ENCODE measurements at regions not wholly inside any gene's neighbourhood (a gene's known extent, or its start where the extent isn't known, plus 50 kb on each side); places are given as distances from the start of the nearest gene placed in this dataset.

DNA sequence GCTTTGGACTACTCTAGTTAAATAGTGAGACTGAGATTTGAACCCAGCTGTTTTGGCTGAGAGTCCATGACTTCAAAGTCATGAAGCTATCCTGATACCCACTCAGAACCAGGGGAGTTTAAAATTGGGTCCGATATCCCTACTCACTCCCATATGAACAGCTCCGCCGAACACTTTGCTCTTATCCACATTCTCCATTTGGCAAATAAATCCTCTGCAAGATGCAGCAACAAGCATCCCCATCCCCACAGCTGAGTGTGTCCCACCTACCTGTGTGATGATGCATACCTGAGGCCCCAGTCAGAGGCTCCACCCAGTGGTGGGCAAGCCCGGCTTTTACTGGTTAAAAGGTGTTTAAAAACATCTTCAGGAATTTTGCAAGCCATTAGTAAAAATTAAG, 108.3 kb upstream of the SLC24A3 start:
- TF ChIP-seq CTCF (IDR thresholded peaks at IDR 0.05; ENCODE audit: insufficient read depth, low read length, missing control alignments), result no peak
- DNase-seq (ENCODE audit: low read depth, low spot score), result no peak
- no peak overlapping the region for H3K4me3 ChIP-seq (ENCODE audit: low read depth, low read length)
- CTCF ChIA-PET, result no interaction called here
- POLR2A ChIA-PET, result no interaction called here

GRCh38 chr20:19108155-19108554, 104.3 kb upstream of the SLC24A3 start:
- POLR2A ChIA-PET, result no interaction called here
- no peak overlapping the region for H3K4me3 ChIP-seq (ENCODE audit: low read depth, low read length)
- no peak for DNase-seq (ENCODE audit: low read depth, low spot score)
- TF ChIP-seq CTCF (IDR thresholded peaks at IDR 0.05; ENCODE audit: insufficient read depth, low read length, missing control alignments), result no peak
- CTCF ChIA-PET, result no interaction called here

GRCh38 chr20:19110285-19110684, 102.2 kb upstream of the SLC24A3 start:
- H3K4me3 ChIP-seq (ENCODE audit: low read depth, low read length), result no peak overlapping the region
- ChIA-PET POLR2A (no interaction called here), CTCF (no interaction called here)
- DNase-seq (ENCODE audit: low read depth, low spot score), result no peak
- TF ChIP-seq CTCF (IDR thresholded peaks at IDR 0.05; ENCODE audit: insufficient read depth, low read length, missing control alignments), result no peak

DNA sequence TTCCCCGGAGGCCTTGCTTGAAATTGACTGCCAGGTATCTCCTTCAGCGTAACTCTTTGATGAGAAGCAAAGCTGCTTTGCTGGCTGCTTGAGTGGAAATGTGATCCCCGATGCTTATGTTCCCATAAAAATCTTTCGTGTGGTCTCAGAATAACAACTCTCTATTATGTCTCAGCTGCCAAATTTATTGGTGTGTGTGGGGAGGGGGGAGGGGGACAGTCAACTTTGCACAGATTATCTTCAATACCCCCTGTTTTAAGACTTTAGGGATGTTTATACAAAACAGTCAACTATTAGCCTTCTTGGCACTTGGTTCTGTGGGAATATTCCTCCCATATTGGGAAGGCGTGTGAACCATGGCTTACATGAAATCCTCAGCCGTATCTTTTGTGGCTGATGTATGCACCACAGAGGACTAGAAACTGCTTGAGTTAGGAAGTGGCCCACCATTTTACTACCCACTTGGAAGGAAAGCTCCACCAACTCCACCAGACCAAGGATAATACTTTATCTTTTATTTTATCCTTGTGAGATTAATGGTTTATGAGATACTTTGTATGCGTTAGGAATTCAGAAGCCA, 101.5 kb upstream of the SLC24A3 start:
- no peak for TF ChIP-seq CTCF (IDR thresholded peaks at IDR 0.05; ENCODE audit: insufficient read depth, low read length, missing control alignments)
- POLR2A ChIA-PET, result no interaction called here
- CTCF ChIA-PET, result no interaction called here

GRCh38 chr20:19112828-19113227, 99.6 kb upstream of the SLC24A3 start:
- ChIA-PET POLR2A (no interaction called here), CTCF (no interaction called here)
- TF ChIP-seq CTCF (IDR thresholded peaks at IDR 0.05; ENCODE audit: insufficient read depth, low read length, missing control alignments), result no peak
- DNase-seq (ENCODE audit: low read depth, low spot score), result no peak
- no peak overlapping the region for H3K4me3 ChIP-seq (ENCODE audit: low read depth, low read length)

More for the DNA sequence above, 101.5 kb upstream of the SLC24A3 start:
- no peak for DNase-seq (ENCODE audit: low read depth, low spot score)
- no peak overlapping the region for H3K4me3 ChIP-seq (ENCODE audit: low read depth, low read length)

DNA sequence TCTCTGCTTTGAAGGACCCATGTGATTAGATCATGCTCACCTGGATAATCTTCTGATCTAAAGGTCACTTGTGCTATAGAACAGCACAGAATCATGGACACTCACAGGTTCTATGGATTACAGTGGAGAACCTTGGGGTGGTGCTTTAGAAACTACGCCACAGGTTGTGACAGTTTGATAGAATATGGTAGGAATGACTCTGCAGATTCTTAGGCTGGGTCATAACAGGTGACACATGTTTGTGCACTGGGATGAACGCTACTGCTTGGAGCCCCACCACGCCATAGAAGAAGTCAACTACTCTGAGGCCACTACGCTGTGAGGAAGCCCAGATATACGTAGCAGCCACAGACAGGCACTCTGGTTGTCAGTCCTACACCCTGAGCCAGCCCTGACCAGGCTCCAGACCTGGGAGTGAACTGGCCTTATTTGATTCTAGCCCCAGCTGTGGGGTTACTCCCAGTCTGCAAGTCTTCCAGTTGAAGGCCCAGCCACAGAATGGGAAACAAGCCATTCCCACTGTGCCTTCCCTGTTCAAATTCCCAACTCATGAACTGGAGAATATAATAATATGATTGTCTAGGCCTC, 99.0 kb upstream of the SLC24A3 start:
- H3K4me3 ChIP-seq (ENCODE audit: low read depth, low read length), result no peak overlapping the region
- CTCF ChIA-PET, result no interaction called here
- TF ChIP-seq CTCF (IDR thresholded peaks at IDR 0.05; ENCODE audit: insufficient read depth, low read length, missing control alignments), result no peak
- DNase-seq (ENCODE audit: low read depth, low spot score), result no peak
- POLR2A ChIA-PET, result no interaction called here
